ENCODE measurements at regions not wholly inside any gene's neighbourhood (a gene's known extent, or its start where the extent isn't known, plus 50 kb on each side); places are given as distances from the start of the nearest gene placed in this dataset.

DNA sequence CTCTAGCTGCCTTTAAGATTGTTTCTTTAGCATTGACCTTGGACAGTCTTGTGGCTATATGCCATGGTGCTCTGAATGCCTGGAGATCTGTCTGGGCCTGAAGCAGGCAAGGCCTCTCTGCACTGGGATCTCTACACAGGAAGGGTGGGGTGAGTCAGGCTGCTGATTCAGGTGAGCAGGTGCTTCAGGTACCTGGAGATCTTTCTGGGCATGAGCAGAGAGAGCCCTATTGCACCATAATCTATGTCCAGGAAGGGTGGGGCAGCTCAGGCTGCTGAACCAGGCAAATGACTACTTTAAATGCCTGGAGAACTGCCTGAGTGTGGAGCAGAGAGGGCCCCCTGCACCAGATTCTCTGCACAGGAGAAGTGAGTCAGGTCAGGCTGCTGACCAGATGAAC is 94.5 kb downstream of the TPBG start:
- no peak overlapping the region for H3K27ac ChIP-seq (ENCODE audit: low read length)

DNA sequence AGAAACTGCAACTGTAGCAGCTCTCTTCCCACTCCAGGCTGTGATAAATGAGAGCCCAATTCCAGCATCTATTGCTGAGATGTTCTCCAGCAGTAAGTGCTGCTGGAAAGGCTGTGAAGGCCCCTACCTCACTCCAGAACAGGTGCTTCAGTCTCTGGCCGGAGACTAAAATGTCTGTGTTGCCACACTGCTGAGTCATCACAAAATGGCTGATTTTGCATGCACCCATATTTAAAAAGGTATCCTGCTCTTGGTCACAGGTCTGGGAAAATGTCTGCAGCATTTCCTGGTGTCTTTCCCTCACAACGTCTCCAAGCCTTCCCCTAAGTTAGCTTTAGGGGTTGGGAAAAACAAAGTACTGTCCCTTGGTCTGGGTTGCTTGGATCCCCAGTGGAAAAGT is 95.1 kb downstream of the TPBG start:
- ChIA-PET CTCF (no interaction called here), POLR2A (no interaction called here)
- in situ Hi-C loops (cut with HindIII; ENCODE audit: low pct_unique_long_range_greater_than_20kb, low sequenced_read_pairs) (no loop called here), intact Hi-C loops (cut with micrococcal nuclease; ENCODE audit: unreplicated experiment) (no loop called here)
- Histone ChIP-seq H3K27ac (ENCODE audit: low read length) (no peak overlapping the region), H3K9me3 (ENCODE audit: control insufficient read depth, insufficient read depth, low read depth, low read length) (no peaks in the 10 kb centered on the region), H3K27me3 (ENCODE audit: control insufficient read depth, insufficient read depth, low read length) (no peaks in the 10 kb centered on the region), H3K4me3 (ENCODE audit: low read depth in 2 of 2, low read length in 2 of 2) (no peak overlapping the region), H3K36me3 (ENCODE audit: control insufficient read depth, insufficient read depth, low read length) (no peaks in the 10 kb centered on the region), H3K4me1 (ENCODE audit: control insufficient read depth, insufficient read depth, low read length) (no peaks in the 10 kb centered on the region)
- BruUV-seq (replicated peaks), result no TSS peak
- ATAC-seq (no peak), DNase-seq (ENCODE audit: low read depth, low spot score) (no peak)
- TF ChIP-seq POLR2AphosphoS5 (IDR thresholded peaks at IDR 0.05; ENCODE audit: low read depth, low read length) (no peak), TCF7L2 (IDR thresholded peaks at IDR 0.05; ENCODE audit: low read depth, low read length) (no peak), SIN3A (IDR thresholded peaks at IDR 0.05; ENCODE audit: borderline replicate concordance, insufficient read depth, low read depth, low read length) (no peak)
- TF ChIP-seq, protein P1, sequence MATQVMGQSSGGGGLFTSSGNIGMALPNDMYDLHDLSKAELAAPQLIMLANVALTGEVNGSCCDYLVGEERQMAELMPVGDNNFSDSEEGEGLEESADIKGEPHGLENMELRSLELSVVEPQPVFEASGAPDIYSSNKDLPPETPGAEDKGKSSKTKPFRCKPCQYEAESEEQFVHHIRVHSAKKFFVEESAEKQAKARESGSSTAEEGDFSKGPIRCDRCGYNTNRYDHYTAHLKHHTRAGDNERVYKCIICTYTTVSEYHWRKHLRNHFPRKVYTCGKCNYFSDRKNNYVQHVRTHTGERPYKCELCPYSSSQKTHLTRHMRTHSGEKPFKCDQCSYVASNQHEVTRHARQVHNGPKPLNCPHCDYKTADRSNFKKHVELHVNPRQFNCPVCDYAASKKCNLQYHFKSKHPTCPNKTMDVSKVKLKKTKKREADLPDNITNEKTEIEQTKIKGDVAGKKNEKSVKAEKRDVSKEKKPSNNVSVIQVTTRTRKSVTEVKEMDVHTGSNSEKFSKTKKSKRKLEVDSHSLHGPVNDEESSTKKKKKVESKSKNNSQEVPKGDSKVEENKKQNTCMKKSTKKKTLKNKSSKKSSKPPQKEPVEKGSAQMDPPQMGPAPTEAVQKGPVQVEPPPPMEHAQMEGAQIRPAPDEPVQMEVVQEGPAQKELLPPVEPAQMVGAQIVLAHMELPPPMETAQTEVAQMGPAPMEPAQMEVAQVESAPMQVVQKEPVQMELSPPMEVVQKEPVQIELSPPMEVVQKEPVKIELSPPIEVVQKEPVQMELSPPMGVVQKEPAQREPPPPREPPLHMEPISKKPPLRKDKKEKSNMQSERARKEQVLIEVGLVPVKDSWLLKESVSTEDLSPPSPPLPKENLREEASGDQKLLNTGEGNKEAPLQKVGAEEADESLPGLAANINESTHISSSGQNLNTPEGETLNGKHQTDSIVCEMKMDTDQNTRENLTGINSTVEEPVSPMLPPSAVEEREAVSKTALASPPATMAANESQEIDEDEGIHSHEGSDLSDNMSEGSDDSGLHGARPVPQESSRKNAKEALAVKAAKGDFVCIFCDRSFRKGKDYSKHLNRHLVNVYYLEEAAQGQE (IDR thresholded peaks at IDR 0.05; ENCODE audit: insufficient read depth in 1 of 2, low read depth in 2 of 2, low read length in 1 of 2), result no peak
- TF ChIP-seq, protein P2, sequence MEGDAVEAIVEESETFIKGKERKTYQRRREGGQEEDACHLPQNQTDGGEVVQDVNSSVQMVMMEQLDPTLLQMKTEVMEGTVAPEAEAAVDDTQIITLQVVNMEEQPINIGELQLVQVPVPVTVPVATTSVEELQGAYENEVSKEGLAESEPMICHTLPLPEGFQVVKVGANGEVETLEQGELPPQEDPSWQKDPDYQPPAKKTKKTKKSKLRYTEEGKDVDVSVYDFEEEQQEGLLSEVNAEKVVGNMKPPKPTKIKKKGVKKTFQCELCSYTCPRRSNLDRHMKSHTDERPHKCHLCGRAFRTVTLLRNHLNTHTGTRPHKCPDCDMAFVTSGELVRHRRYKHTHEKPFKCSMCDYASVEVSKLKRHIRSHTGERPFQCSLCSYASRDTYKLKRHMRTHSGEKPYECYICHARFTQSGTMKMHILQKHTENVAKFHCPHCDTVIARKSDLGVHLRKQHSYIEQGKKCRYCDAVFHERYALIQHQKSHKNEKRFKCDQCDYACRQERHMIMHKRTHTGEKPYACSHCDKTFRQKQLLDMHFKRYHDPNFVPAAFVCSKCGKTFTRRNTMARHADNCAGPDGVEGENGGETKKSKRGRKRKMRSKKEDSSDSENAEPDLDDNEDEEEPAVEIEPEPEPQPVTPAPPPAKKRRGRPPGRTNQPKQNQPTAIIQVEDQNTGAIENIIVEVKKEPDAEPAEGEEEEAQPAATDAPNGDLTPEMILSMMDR (IDR thresholded peaks at IDR 0.05), result no peak

More for the DNA sequence above, 94.5 kb downstream of the TPBG start:
- H3K9me3 ChIP-seq (ENCODE audit: control insufficient read depth, insufficient read depth, low read depth, low read length), result no peaks in the 10 kb centered on the region
- DNase-seq (ENCODE audit: low read depth, low spot score) (no peak), ATAC-seq (no peak)
- H3K27me3 ChIP-seq (ENCODE audit: control insufficient read depth, insufficient read depth, low read length), result no peaks in the 10 kb centered on the region
- CTCF ChIA-PET, result no interaction called here
- POLR2A ChIA-PET, result no interaction called here
- TF ChIP-seq SIN3A (IDR thresholded peaks at IDR 0.05; ENCODE audit: borderline replicate concordance, insufficient read depth, low read depth, low read length) (no peak), POLR2AphosphoS5 (IDR thresholded peaks at IDR 0.05; ENCODE audit: low read depth, low read length) (no peak)
- TF ChIP-seq, protein P1 (IDR thresholded peaks at IDR 0.05; ENCODE audit: insufficient read depth in 1 of 2, low read depth in 2 of 2, low read length in 1 of 2), result no peak
- H3K36me3 ChIP-seq (ENCODE audit: control insufficient read depth, insufficient read depth, low read length), result no peaks in the 10 kb centered on the region
- in situ Hi-C loops (cut with HindIII; ENCODE audit: low pct_unique_long_range_greater_than_20kb, low sequenced_read_pairs) (no loop called here), intact Hi-C loops (cut with micrococcal nuclease; ENCODE audit: unreplicated experiment) (no loop called here)
- H3K4me1 ChIP-seq (ENCODE audit: control insufficient read depth, insufficient read depth, low read length), result no peaks in the 10 kb centered on the region
- H3K4me3 ChIP-seq (ENCODE audit: low read depth in 2 of 2, low read length in 2 of 2), result no peak overlapping the region
- no TSS peak for BruUV-seq (replicated peaks)
